C4-2B (cell line): ENCODE measurements at regions not wholly inside any gene's neighbourhood (a gene's known extent, or its start where the extent isn't known, plus 50 kb on each side); places are given as distances from the start of the nearest gene placed in this dataset.

Experiments used
- H3K27ac ChIP-seq: fragments of 450-650 bp; 2 replicates; pipeline ENCODE4 v1.5.1; 2017
- CTCF ChIP-seq: fragments of 450-650 bp; conservative IDR thresholded peaks from 2 replicates; pipeline ENCODE4 v1.5.1; 2017; ENCODE audit warnings: mild to moderate bottlenecking
- ZFX ChIP-seq: fragments of 450-650 bp; IDR thresholded peaks from 2 replicates; pipeline ENCODE4 v1.6.1; 2017

GRCh38 chr4:32429151-32429550 is 1709.0 kb downstream of the PCDH7 start:
- TF ChIP-seq ZFX = no peak
- no peak for TF ChIP-seq CTCF
- no peak overlapping the region for H3K27ac ChIP-seq

- no peak overlapping the region for H3K27ac ChIP-seq
- TF ChIP-seq CTCF (no peak), ZFX (no peak)
Measured at GRCh38 chr4:32435308-32435707, 1715.1 kb downstream of the PCDH7 start.

GRCh38 chr4:32436816-32437215 is 1716.6 kb downstream of the PCDH7 start:
- no peak overlapping the region for H3K27ac ChIP-seq
- TF ChIP-seq ZFX (no peak), CTCF (no peak)

- no peak for TF ChIP-seq ZFX
- TF ChIP-seq CTCF = no peak
- no peak overlapping the region for H3K27ac ChIP-seq
Measured at GRCh38 chr4:32440391-32440790, 1720.2 kb downstream of the PCDH7 start.

GRCh38 chr4:32454482-32454881 is 1734.3 kb downstream of the PCDH7 start:
- H3K27ac ChIP-seq = no peak overlapping the region
- TF ChIP-seq CTCF = no peak
- TF ChIP-seq ZFX = no peak

- TF ChIP-seq CTCF (no peak), ZFX (no peak)
- no peak overlapping the region for H3K27ac ChIP-seq
Measured at GRCh38 chr4:32455231-32455630, 1735.1 kb downstream of the PCDH7 start.

- no peak overlapping the region for H3K27ac ChIP-seq
- TF ChIP-seq CTCF = no peak
- no peak for TF ChIP-seq ZFX
Measured at GRCh38 chr4:32460972-32461371, 1740.8 kb downstream of the PCDH7 start.
